ENCODE measurements at regions not wholly inside any gene's neighbourhood (a gene's known extent, or its start where the extent isn't known, plus 50 kb on each side); places are given as distances from the start of the nearest gene placed in this dataset.

DNA sequence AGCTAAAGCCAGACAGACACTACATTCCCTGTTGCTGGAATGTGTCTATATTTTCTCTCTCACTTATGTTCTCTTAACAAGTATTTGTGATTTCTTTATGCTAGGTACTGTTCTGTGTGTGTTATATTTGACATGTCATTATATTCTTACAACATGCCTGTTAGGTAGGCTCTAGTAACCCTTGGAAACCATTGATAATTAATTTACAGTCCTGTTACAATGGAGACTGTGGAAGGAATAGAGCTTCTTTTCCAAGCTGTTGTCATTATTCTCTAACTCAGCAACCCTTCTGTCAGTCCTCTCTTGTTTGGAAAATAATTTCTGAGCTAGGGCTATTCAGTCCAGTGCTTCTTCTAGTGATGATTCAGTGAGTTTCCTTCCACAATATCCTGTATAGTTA, 419.1 kb upstream of the BOD1L1 start:
- Histone ChIP-seq H3K27me3 (ENCODE audit: insufficient read depth, low read length) (no peaks in the 10 kb centered on the region), H2AFZ (ENCODE audit: low read length) (no peak overlapping the region), H3K79me2 (ENCODE audit: insufficient read depth, low read length) (no peaks in the 10 kb centered on the region), H3K27ac (ENCODE audit: low read depth, low read length) (no peak overlapping the region), H3K4me3 (ENCODE audit: insufficient read depth, low read length) (no peak overlapping the region), H3K4me2 (ENCODE audit: insufficient read depth, low read length) (no peak overlapping the region), H4K20me1 (ENCODE audit: insufficient read depth, low read length) (no peaks in the 10 kb centered on the region), H3K36me3 (ENCODE audit: insufficient read depth, low read length) (no peaks in the 10 kb centered on the region), H3K4me1 (ENCODE audit: insufficient read depth, low read length) (peaks cover 7% of the 10 kb centered on the region), H3K9me3 (ENCODE audit: low read depth, low read length) (no peaks in the 10 kb centered on the region)
- TF ChIP-seq CTCF (IDR thresholded peaks at IDR 0.05; ENCODE audit: extremely low read depth, low read depth, low read length) = no peak
- DNase-seq (ENCODE audit: insufficient read length, low spot score, missing footprints) = no peak

DNA sequence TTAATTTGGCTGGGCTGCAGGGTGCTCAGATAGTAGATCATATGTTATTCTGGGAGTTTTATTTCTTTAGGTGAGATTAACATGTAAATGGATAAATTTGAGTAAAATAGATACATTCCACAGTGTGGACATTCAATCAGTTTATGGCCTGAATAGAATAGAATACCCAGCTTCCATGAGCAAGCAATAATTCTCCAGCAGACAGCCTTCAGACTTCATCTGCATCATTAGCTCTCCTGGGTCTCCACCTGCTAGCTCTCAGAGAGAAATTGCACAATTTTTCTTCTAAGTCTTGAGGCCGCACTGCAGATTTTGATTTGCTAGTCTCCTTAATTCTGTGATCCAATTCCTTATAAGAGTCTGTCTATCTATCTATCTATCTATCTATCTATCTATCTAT, 420.3 kb upstream of the BOD1L1 start:
- no peak overlapping the region for H3K4me2 ChIP-seq (ENCODE audit: insufficient read depth, low read length)
- H3K27ac ChIP-seq (ENCODE audit: low read depth, low read length) = no peak overlapping the region
- no peaks in the 10 kb centered on the region for H3K79me2 ChIP-seq (ENCODE audit: insufficient read depth, low read length)
- H3K9me3 ChIP-seq (ENCODE audit: low read depth, low read length) = no peaks in the 10 kb centered on the region
- no peaks in the 10 kb centered on the region for H3K27me3 ChIP-seq (ENCODE audit: insufficient read depth, low read length)
- H3K4me3 ChIP-seq (ENCODE audit: insufficient read depth, low read length) = no peak overlapping the region
- H3K4me1 ChIP-seq (ENCODE audit: insufficient read depth, low read length) = peaks cover 7% of the 10 kb centered on the region
- no peaks in the 10 kb centered on the region for H3K36me3 ChIP-seq (ENCODE audit: insufficient read depth, low read length)
- H4K20me1 ChIP-seq (ENCODE audit: insufficient read depth, low read length) = no peaks in the 10 kb centered on the region
- H2AFZ ChIP-seq (ENCODE audit: low read length) = no peak overlapping the region
- no peak for DNase-seq (ENCODE audit: insufficient read length, low spot score, missing footprints)
- no peak for TF ChIP-seq CTCF (IDR thresholded peaks at IDR 0.05; ENCODE audit: extremely low read depth, low read depth, low read length)

DNA sequence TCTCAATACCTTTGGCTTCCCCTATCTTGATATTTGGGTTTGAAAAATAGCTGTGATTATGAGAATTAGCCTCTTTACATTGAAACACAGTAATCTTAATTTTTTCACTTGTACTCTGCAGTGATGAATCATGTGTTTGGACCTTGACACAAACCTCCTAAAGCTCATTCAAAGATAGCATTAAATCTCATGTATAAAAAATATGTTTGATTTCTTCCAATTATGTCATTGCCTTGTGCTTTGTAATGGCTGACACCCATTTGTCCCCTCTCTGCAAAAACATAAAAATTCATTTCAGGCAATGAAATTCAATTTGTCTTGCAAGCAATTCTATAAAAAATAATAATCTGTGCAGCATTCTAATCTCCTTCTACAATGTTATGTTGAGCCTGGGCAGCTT, 422.4 kb upstream of the BOD1L1 start:
- Histone ChIP-seq H3K4me1 (ENCODE audit: insufficient read depth, low read length) (peaks cover 7% of the 10 kb centered on the region), H3K36me3 (ENCODE audit: insufficient read depth, low read length) (no peaks in the 10 kb centered on the region), H3K27ac (ENCODE audit: low read depth, low read length) (no peak overlapping the region), H4K20me1 (ENCODE audit: insufficient read depth, low read length) (no peaks in the 10 kb centered on the region), H3K4me2 (ENCODE audit: insufficient read depth, low read length) (no peak overlapping the region), H3K79me2 (ENCODE audit: insufficient read depth, low read length) (no peaks in the 10 kb centered on the region), H2AFZ (ENCODE audit: low read length) (no peak overlapping the region), H3K27me3 (ENCODE audit: insufficient read depth, low read length) (no peaks in the 10 kb centered on the region), H3K9me3 (ENCODE audit: low read depth, low read length) (no peaks in the 10 kb centered on the region), H3K4me3 (ENCODE audit: insufficient read depth, low read length) (no peak overlapping the region)
- no peak for TF ChIP-seq CTCF (IDR thresholded peaks at IDR 0.05; ENCODE audit: extremely low read depth, low read depth, low read length)
- DNase-seq (ENCODE audit: insufficient read length, low spot score, missing footprints) = no peak

GRCh38 chr4:14053291-14053690, 425.8 kb upstream of the BOD1L1 start:
- DNase-seq (ENCODE audit: insufficient read length, low spot score, missing footprints) = no peak
- no peaks in the 10 kb centered on the region for H3K79me2 ChIP-seq (ENCODE audit: insufficient read depth, low read length)
- H3K36me3 ChIP-seq (ENCODE audit: insufficient read depth, low read length) = no peaks in the 10 kb centered on the region
- peaks cover 7% of the 10 kb centered on the region for H3K4me1 ChIP-seq (ENCODE audit: insufficient read depth, low read length)
- no peak overlapping the region for H3K4me2 ChIP-seq (ENCODE audit: insufficient read depth, low read length)
- no peak for TF ChIP-seq CTCF (IDR thresholded peaks at IDR 0.05; ENCODE audit: extremely low read depth, low read depth, low read length)
- no peaks in the 10 kb centered on the region for H3K9me3 ChIP-seq (ENCODE audit: low read depth, low read length)
- H4K20me1 ChIP-seq (ENCODE audit: insufficient read depth, low read length) = no peaks in the 10 kb centered on the region
- H3K27ac ChIP-seq (ENCODE audit: low read depth, low read length) = no peak overlapping the region
- H3K4me3 ChIP-seq (ENCODE audit: insufficient read depth, low read length) = no peak overlapping the region
- H3K27me3 ChIP-seq (ENCODE audit: insufficient read depth, low read length) = no peaks in the 10 kb centered on the region
- H2AFZ ChIP-seq (ENCODE audit: low read length) = no peak overlapping the region
